ENCODE measurements at regions not wholly inside any gene's neighbourhood (a gene's known extent, or its start where the extent isn't known, plus 50 kb on each side); places are given as distances from the start of the nearest gene placed in this dataset.

- Histone ChIP-seq H3K27me3 (ENCODE audit: control insufficient read depth, low read length) (no peaks in the 10 kb centered on the region), H3K36me3 (ENCODE audit: control insufficient read depth, low read length) (no peaks in the 10 kb centered on the region), H3K79me2 (ENCODE audit: control insufficient read depth, low read length) (no peaks in the 10 kb centered on the region), H3K9me3 (ENCODE audit: control insufficient read depth, insufficient read depth, low read length) (no peaks in the 10 kb centered on the region), H3K4me1 (ENCODE audit: control insufficient read depth, low read length) (no peaks in the 10 kb centered on the region), H3K27ac (ENCODE audit: low read depth, low read length) (no peak overlapping the region), H3F3A (ENCODE audit: control insufficient read depth, insufficient read depth) (no peaks in the 10 kb centered on the region), H3K4me3 (ENCODE audit: low read length) (no peak overlapping the region), H4K20me1 (ENCODE audit: control insufficient read depth, insufficient read depth, low read depth, low read length) (no peaks in the 10 kb centered on the region), H3K9me2 (replicated peaks; ENCODE audit: control insufficient read depth, low read length) (no peaks in the 10 kb centered on the region), H3K4me2 (ENCODE audit: low read length) (no peak overlapping the region)
- TF ChIP-seq CTCF (IDR thresholded peaks at IDR 0.05; ENCODE audit: low read depth, low read length, poor library complexity, severe bottlenecking) (no peak), EZH2phosphoT487 (IDR thresholded peaks at IDR 0.05; ENCODE audit: borderline replicate concordance, low read length) (no peak)
These were observed 92.4 kb downstream of the JRKL start for GRCh38 chr11:96482193-96482592.

- H3K4me2 ChIP-seq (ENCODE audit: low read length): no peak overlapping the region
- no peak for TF ChIP-seq EZH2phosphoT487 (IDR thresholded peaks at IDR 0.05; ENCODE audit: borderline replicate concordance, low read length)
- no peak for TF ChIP-seq CTCF (IDR thresholded peaks at IDR 0.05; ENCODE audit: low read depth, low read length, poor library complexity, severe bottlenecking)
These were observed 93.7 kb downstream of the JRKL start for GRCh38 chr11:96483374-96483955.

GRCh38 chr11:96484361-96484760, 94.5 kb downstream of the JRKL start:
- no peak overlapping the region for H3K4me3 ChIP-seq (ENCODE audit: low read length)
- no peaks in the 10 kb centered on the region for H3F3A ChIP-seq (ENCODE audit: control insufficient read depth, insufficient read depth)
- H4K20me1 ChIP-seq (ENCODE audit: control insufficient read depth, insufficient read depth, low read depth, low read length): no peaks in the 10 kb centered on the region
- no peaks in the 10 kb centered on the region for H3K79me2 ChIP-seq (ENCODE audit: control insufficient read depth, low read length)
- H3K36me3 ChIP-seq (ENCODE audit: control insufficient read depth, low read length): no peaks in the 10 kb centered on the region
- no peaks in the 10 kb centered on the region for H3K9me3 ChIP-seq (ENCODE audit: control insufficient read depth, insufficient read depth, low read length)
- TF ChIP-seq EZH2phosphoT487 (IDR thresholded peaks at IDR 0.05; ENCODE audit: borderline replicate concordance, low read length): no peak
- no peak for TF ChIP-seq CTCF (IDR thresholded peaks at IDR 0.05; ENCODE audit: low read depth, low read length, poor library complexity, severe bottlenecking)
- no peaks in the 10 kb centered on the region for H3K4me1 ChIP-seq (ENCODE audit: control insufficient read depth, low read length)
- no peaks in the 10 kb centered on the region for H3K9me2 ChIP-seq (replicated peaks; ENCODE audit: control insufficient read depth, low read length)
- H3K27ac ChIP-seq (ENCODE audit: low read depth, low read length): no peak overlapping the region
- H3K4me2 ChIP-seq (ENCODE audit: low read length): no peak overlapping the region
- no peaks in the 10 kb centered on the region for H3K27me3 ChIP-seq (ENCODE audit: control insufficient read depth, low read length)

More at GRCh38 chr11:96483374-96483955, 93.7 kb downstream of the JRKL start:
- Histone ChIP-seq H3K27ac (ENCODE audit: low read depth, low read length) (no peak overlapping the region), H3K27me3 (ENCODE audit: control insufficient read depth, low read length) (no peaks in the 10 kb centered on the region), H3K36me3 (ENCODE audit: control insufficient read depth, low read length) (no peaks in the 10 kb centered on the region), H3K9me2 (replicated peaks; ENCODE audit: control insufficient read depth, low read length) (no peaks in the 10 kb centered on the region), H3K4me3 (ENCODE audit: low read length) (no peak overlapping the region), H3K4me1 (ENCODE audit: control insufficient read depth, low read length) (no peaks in the 10 kb centered on the region), H3K9me3 (ENCODE audit: control insufficient read depth, insufficient read depth, low read length) (no peaks in the 10 kb centered on the region), H4K20me1 (ENCODE audit: control insufficient read depth, insufficient read depth, low read depth, low read length) (no peaks in the 10 kb centered on the region), H3K79me2 (ENCODE audit: control insufficient read depth, low read length) (no peaks in the 10 kb centered on the region), H3F3A (ENCODE audit: control insufficient read depth, insufficient read depth) (no peaks in the 10 kb centered on the region)
